ENCODE measurements at regions not wholly inside any gene's neighbourhood (a gene's known extent, or its start where the extent isn't known, plus 50 kb on each side); places are given as distances from the start of the nearest gene placed in this dataset.

DNA sequence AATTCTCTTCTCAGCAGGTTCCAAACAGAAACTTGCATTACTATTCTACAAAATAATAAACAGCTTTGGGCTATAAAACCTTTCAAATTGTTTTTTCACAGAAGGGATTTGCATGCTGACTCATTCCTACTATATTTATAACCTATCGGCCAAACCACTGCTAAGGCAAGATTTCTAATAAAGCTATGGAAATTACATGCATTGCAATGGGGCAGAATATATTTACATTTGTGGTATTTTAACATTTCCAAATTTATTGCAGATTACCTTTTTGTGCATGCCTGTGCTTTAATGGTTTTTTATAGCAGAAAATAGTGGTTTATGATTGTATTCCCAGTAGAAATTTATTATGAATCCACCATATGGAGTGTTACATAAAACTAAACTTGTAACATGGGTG lies 69.0 kb upstream of the NPVF start:
- no peaks in the 10 kb centered on the region for H3K36me3 Mint-ChIP-seq (ENCODE audit: low read depth, unreplicated experiment)
- no peaks in the 10 kb centered on the region for H3K9me3 Mint-ChIP-seq (ENCODE audit: unreplicated experiment)
- H3K27ac Mint-ChIP-seq (ENCODE audit: unreplicated experiment), result no peak overlapping the region
- no peak for DNase-seq (ENCODE audit: low spot score)
- H3K4me3 Mint-ChIP-seq (ENCODE audit: unreplicated experiment), result no peak overlapping the region
- H3K4me1 Mint-ChIP-seq (ENCODE audit: unreplicated experiment), result no peaks in the 10 kb centered on the region
- peaks cover 1% of the 10 kb centered on the region for H3K27me3 Mint-ChIP-seq (ENCODE audit: unreplicated experiment)
- TF ChIP-seq CTCF (IDR thresholded peaks at IDR 0.05; ENCODE audit: unreplicated experiment), result no peak

DNA sequence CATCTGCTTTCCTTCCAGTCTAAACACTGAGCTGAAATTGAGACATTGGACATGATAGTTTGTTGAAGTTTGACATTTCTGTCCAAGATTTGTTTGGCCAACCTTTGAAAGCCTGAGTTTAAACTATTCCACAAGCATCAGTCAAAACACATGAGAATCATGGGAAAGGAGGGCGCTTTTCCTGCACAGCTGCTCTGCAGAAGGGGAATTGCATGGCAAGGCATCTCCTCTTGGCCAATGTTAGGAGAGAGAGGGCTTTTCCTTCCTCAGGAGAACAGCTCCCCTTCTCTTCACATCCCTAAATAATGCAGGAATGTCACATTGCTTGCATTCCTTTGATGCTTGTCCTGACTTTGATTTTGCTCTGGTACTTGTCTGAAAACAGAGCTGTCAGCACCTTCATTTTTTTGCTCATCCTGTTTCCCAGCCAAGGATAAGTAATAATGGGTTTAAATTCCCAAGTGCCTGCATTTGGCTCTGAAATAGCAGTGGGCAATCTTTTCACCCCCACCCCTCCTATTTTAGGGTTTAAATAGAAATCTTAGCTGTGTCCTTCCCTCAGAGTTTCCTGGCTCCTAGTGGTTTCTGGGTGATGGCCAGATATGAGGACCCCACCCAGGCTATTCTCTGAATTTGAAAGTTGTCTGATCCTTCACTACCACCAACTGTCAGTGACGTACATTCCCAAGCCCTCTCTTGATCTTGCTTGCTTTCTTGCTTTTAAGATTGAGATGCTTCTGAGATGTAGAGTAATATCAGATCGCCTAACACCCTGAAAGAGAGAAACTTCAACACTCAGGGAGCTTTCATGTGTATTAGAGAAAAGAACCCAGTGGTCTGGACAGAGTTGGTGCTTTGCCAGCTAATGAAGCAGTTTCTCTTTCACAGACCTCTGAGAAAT lies 75.2 kb upstream of the NPVF start:
- Mint-ChIP-seq H3K9me3 (ENCODE audit: unreplicated experiment) (no peaks in the 10 kb centered on the region), H3K4me1 (ENCODE audit: unreplicated experiment) (peaks cover 9% of the 10 kb centered on the region), H3K27ac (ENCODE audit: unreplicated experiment) (no peak overlapping the region), H3K4me3 (ENCODE audit: unreplicated experiment) (no peak overlapping the region), H3K36me3 (ENCODE audit: low read depth, unreplicated experiment) (no peaks in the 10 kb centered on the region), H3K27me3 (ENCODE audit: unreplicated experiment) (no peaks in the 10 kb centered on the region)
- no peak for TF ChIP-seq CTCF (IDR thresholded peaks at IDR 0.05; ENCODE audit: unreplicated experiment)
- DNase-seq (ENCODE audit: low spot score), result no peak

- H3K4me1 Mint-ChIP-seq (ENCODE audit: unreplicated experiment), result peaks cover 9% of the 10 kb centered on the region
- no peak for DNase-seq (ENCODE audit: low spot score)
- no peak overlapping the region for H3K4me3 Mint-ChIP-seq (ENCODE audit: unreplicated experiment)
- TF ChIP-seq CTCF (IDR thresholded peaks at IDR 0.05; ENCODE audit: unreplicated experiment), result no peak
- no peaks in the 10 kb centered on the region for H3K9me3 Mint-ChIP-seq (ENCODE audit: unreplicated experiment)
- H3K36me3 Mint-ChIP-seq (ENCODE audit: low read depth, unreplicated experiment), result no peaks in the 10 kb centered on the region
- no peaks in the 10 kb centered on the region for H3K27me3 Mint-ChIP-seq (ENCODE audit: unreplicated experiment)
- H3K27ac Mint-ChIP-seq (ENCODE audit: unreplicated experiment), result no peak overlapping the region
These were observed 76.4 kb upstream of the NPVF start for GRCh38 chr7:25304691-25305090.

DNA sequence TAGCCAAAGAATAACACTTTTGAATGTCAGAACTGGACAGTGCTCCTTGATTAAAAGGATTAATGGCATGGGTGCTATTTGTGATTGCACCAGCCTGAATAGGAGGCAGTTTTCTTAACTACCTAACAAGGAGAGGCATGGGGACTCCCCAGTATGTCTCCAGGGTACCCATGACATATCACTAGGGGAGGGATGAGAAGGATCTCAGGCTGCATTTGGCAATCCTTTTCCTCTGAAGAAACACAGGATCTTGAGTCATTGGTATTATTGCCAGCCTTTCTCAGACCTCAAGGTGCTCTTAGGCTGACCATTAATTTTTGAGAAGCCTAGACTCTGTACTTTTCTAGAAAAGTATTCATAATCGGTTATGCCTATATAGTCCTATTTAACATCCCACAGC lies 77.5 kb upstream of the NPVF start:
- H3K9me3 Mint-ChIP-seq (ENCODE audit: unreplicated experiment), result no peaks in the 10 kb centered on the region
- H3K27me3 Mint-ChIP-seq (ENCODE audit: unreplicated experiment), result no peaks in the 10 kb centered on the region
- no peak for DNase-seq (ENCODE audit: low spot score)
- TF ChIP-seq CTCF (IDR thresholded peaks at IDR 0.05; ENCODE audit: unreplicated experiment), result no peak
- H3K4me1 Mint-ChIP-seq (ENCODE audit: unreplicated experiment), result peaks cover 9% of the 10 kb centered on the region
- H3K36me3 Mint-ChIP-seq (ENCODE audit: low read depth, unreplicated experiment), result no peaks in the 10 kb centered on the region
- H3K4me3 Mint-ChIP-seq (ENCODE audit: unreplicated experiment), result no peak overlapping the region
- H3K27ac Mint-ChIP-seq (ENCODE audit: unreplicated experiment), result no peak overlapping the region

DNA sequence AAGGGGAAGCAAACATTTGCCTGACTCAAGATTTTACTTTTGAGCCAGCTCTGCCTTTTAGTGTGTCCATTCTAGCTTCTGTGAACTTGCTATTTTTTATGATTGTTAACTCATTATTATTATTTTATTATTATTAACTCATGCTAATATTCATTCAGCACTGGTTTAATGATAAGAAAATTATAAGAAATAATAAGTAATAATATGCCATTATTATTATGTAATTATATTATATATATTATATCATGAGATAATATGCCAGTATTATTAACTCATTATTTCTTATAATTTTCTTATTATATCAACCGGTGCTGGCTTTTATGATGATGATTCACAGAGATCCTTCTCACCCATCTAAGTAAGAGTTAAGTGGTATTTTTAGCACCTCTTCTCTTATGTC lies 79.3 kb upstream of the NPVF start:
- Mint-ChIP-seq H3K27ac (ENCODE audit: unreplicated experiment) (no peak overlapping the region), H3K4me3 (ENCODE audit: unreplicated experiment) (no peak overlapping the region), H3K27me3 (ENCODE audit: unreplicated experiment) (no peaks in the 10 kb centered on the region), H3K4me1 (ENCODE audit: unreplicated experiment) (peaks cover 9% of the 10 kb centered on the region), H3K9me3 (ENCODE audit: unreplicated experiment) (no peaks in the 10 kb centered on the region), H3K36me3 (ENCODE audit: low read depth, unreplicated experiment) (no peaks in the 10 kb centered on the region)
- no peak for DNase-seq (ENCODE audit: low spot score)
- TF ChIP-seq CTCF (IDR thresholded peaks at IDR 0.05; ENCODE audit: unreplicated experiment), result no peak
